ENCODE measurements at regions not wholly inside any gene's neighbourhood (a gene's known extent, or its start where the extent isn't known, plus 50 kb on each side); places are given as distances from the start of the nearest gene placed in this dataset.

DNA sequence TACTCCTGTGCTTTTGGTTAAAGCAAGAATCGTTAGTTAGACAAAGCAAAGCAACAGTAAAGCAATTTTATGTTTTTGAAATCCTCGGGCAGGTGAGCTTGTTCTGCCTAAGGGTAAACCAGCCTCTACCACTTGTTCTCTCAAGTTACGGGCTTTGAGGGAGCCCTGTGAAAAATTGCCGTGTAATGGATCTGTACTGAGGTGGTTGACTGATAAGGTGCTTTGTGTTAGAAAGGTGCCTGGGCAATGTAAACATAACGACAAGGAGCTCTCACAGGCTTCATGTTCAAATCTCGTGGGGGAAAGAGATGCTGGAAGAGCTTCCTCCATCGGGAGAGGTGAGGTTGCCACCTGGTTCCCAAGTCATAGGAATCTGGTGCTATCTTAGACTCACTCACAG, 111.8 kb downstream of the TRAPPC11 start:
- no peaks in the 10 kb centered on the region for H3K36me3 Mint-ChIP-seq (ENCODE audit: low read depth)
- H3K4me1 Mint-ChIP-seq = peaks cover 4% of the 10 kb centered on the region
- no peak overlapping the region for H3K27ac Mint-ChIP-seq
- Histone ChIP-seq H3K9me3 (ENCODE audit: control insufficient read depth, low read length) (no peaks in the 10 kb centered on the region), H3K27ac (ENCODE audit: low read depth, low read length) (no peak overlapping the region), H3K4me1 (ENCODE audit: control insufficient read depth, insufficient read depth, low read length) (no peaks in the 10 kb centered on the region), H3K36me3 (ENCODE audit: control insufficient read depth, insufficient read depth, low read length) (no peaks in the 10 kb centered on the region), H3K4me3 (ENCODE audit: low read length) (no peak overlapping the region), H3K9ac (ENCODE audit: extremely low read depth, low read length, poor library complexity, severe bottlenecking) (no peak overlapping the region), H3K27me3 (ENCODE audit: control insufficient read depth, insufficient read depth, low read length, poor library complexity, severe bottlenecking) (no peaks in the 10 kb centered on the region)
- no peak for DNase-seq
- H3K27me3 Mint-ChIP-seq (ENCODE audit: insufficient read depth) = no peaks in the 10 kb centered on the region
- WGBS, 2 experiments (ENCODE audit: insufficient coverage in 1 of 2, insufficient read length in 1 of 2) = 79 to 82% methylated on average over 6 to 7 of the region's 7 CpGs
- H3K4me3 Mint-ChIP-seq = no peak overlapping the region
- peaks cover 16% of the 10 kb centered on the region for H3K9me3 Mint-ChIP-seq
- TF ChIP-seq, protein P1, sequence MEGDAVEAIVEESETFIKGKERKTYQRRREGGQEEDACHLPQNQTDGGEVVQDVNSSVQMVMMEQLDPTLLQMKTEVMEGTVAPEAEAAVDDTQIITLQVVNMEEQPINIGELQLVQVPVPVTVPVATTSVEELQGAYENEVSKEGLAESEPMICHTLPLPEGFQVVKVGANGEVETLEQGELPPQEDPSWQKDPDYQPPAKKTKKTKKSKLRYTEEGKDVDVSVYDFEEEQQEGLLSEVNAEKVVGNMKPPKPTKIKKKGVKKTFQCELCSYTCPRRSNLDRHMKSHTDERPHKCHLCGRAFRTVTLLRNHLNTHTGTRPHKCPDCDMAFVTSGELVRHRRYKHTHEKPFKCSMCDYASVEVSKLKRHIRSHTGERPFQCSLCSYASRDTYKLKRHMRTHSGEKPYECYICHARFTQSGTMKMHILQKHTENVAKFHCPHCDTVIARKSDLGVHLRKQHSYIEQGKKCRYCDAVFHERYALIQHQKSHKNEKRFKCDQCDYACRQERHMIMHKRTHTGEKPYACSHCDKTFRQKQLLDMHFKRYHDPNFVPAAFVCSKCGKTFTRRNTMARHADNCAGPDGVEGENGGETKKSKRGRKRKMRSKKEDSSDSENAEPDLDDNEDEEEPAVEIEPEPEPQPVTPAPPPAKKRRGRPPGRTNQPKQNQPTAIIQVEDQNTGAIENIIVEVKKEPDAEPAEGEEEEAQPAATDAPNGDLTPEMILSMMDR (conservative IDR thresholded peaks at IDR 0.05) = no peak

DNA sequence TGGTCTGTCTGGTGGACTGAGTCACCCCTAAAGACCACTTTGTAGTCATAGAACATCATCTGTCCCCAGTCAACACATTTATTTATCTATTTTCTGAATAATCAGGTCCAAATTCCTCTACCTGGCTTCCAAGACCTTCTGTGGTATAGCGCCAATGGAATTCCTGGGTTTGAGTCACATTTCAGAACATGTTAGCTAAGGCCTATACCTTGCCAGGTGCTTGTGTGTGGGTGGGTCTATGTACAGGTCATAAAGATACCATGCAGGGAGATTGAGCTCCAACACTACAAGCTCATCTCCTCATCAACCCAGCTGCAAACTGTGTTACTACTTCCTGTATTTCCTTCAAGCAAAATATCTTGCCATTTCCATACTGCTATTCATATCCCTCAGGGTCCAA, 113.3 kb downstream of the TRAPPC11 start:
- TF ChIP-seq, protein P1 (conservative IDR thresholded peaks at IDR 0.05) = no peak
- no peak for DNase-seq
- Histone ChIP-seq H3K4me1 (ENCODE audit: control insufficient read depth, insufficient read depth, low read length) (no peaks in the 10 kb centered on the region), H3K4me3 (ENCODE audit: low read length) (no peak overlapping the region), H3K36me3 (ENCODE audit: control insufficient read depth, insufficient read depth, low read length) (no peaks in the 10 kb centered on the region), H3K27me3 (ENCODE audit: control insufficient read depth, insufficient read depth, low read length, poor library complexity, severe bottlenecking) (no peaks in the 10 kb centered on the region), H3K9me3 (ENCODE audit: control insufficient read depth, low read length) (no peaks in the 10 kb centered on the region), H3K27ac (ENCODE audit: low read depth, low read length) (no peak overlapping the region), H3K9ac (ENCODE audit: extremely low read depth, low read length, poor library complexity, severe bottlenecking) (no peak overlapping the region)
- Mint-ChIP-seq H3K27ac (no peak overlapping the region), H3K36me3 (ENCODE audit: low read depth) (no peaks in the 10 kb centered on the region), H3K4me1 (peaks cover 4% of the 10 kb centered on the region), H3K4me3 (no peak overlapping the region), H3K27me3 (ENCODE audit: insufficient read depth) (no peaks in the 10 kb centered on the region), H3K9me3 (peaks cover 16% of the 10 kb centered on the region)
- WGBS, 2 experiments (ENCODE audit: insufficient coverage in 1 of 2, insufficient read length in 1 of 2) = 100% methylated on average over 1 of the region's 1 CpG

DNA sequence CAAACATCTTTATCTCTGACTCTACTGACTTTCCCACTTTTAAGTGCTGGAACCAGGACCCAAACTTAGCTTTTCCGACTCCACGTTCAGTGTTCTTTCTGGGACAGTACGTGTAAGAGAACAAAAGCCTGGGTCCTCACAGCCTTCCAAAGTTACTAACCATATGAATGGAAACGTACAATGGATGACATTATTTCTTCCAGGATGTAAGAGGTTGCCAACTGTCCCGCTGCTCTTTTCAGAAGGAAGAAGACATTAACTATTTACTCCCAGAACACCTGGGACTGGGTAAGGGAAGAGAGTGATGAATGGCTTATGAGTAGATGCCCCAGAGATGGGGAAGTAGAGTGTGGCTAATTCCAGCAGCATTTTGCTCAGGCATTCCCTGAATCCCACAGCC, 114.7 kb downstream of the TRAPPC11 start:
- no peak for DNase-seq
- H3K27me3 Mint-ChIP-seq (ENCODE audit: insufficient read depth) = no peaks in the 10 kb centered on the region
- Histone ChIP-seq H3K9ac (ENCODE audit: extremely low read depth, low read length, poor library complexity, severe bottlenecking) (no peak overlapping the region), H3K36me3 (ENCODE audit: control insufficient read depth, insufficient read depth, low read length) (no peaks in the 10 kb centered on the region), H3K9me3 (ENCODE audit: control insufficient read depth, low read length) (no peaks in the 10 kb centered on the region), H3K4me3 (ENCODE audit: low read length) (no peak overlapping the region), H3K27me3 (ENCODE audit: control insufficient read depth, insufficient read depth, low read length, poor library complexity, severe bottlenecking) (no peaks in the 10 kb centered on the region), H3K27ac (ENCODE audit: low read depth, low read length) (no peak overlapping the region), H3K4me1 (ENCODE audit: control insufficient read depth, insufficient read depth, low read length) (no peaks in the 10 kb centered on the region)
- peaks cover 4% of the 10 kb centered on the region for H3K4me1 Mint-ChIP-seq
- TF ChIP-seq, protein P1 (conservative IDR thresholded peaks at IDR 0.05) = no peak
- H3K27ac Mint-ChIP-seq = no peak overlapping the region
- no peaks in the 10 kb centered on the region for H3K36me3 Mint-ChIP-seq (ENCODE audit: low read depth)
- H3K4me3 Mint-ChIP-seq = no peak overlapping the region
- H3K9me3 Mint-ChIP-seq = peaks cover 16% of the 10 kb centered on the region
- 51 to 70% methylated on average over 2 to 5 of the region's 5 CpGs for WGBS, 2 experiments (ENCODE audit: insufficient coverage in 1 of 2, insufficient read length in 1 of 2)
